ENCODE measurements at regions not wholly inside any gene's neighbourhood (a gene's known extent, or its start where the extent isn't known, plus 50 kb on each side); places are given as distances from the start of the nearest gene placed in this dataset.

DNA sequence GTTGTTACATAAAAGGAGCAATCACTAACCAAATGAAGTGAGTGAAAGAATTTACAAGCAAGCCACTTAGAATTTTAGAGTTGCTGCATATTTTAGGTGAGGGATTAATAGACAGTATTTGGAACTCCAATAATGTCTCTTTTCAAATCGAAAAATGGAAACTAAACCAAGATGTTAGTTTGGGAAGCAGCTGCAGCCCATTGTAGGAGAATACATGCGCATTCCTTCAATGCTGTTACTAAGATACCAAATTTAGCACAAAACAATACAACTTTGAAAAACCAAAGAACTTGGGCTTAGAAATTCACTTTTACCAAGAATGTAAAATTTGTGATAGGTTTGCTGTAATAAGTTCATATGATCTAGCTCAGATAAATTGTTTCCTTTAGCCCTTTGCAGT is 411.8 kb upstream of the CDH6 start:
- Histone ChIP-seq H3K4me1 (no peaks in the 10 kb centered on the region), H3K27me3 (no peaks in the 10 kb centered on the region), H3K36me3 (no peaks in the 10 kb centered on the region), H3K4me3 (no peak overlapping the region), H3K9me3 (no peaks in the 10 kb centered on the region), H3K27ac (no peak overlapping the region)
- WGBS, result 54% methylated on average over 2 of the region's 2 CpGs
- TF ChIP-seq EP300 (IDR thresholded peaks at IDR 0.05) (no peak), POLR2AphosphoS5 (IDR thresholded peaks at IDR 0.05) (no peak), POLR2A (IDR thresholded peaks at IDR 0.05) (no peak)
- TF ChIP-seq, protein P1, sequence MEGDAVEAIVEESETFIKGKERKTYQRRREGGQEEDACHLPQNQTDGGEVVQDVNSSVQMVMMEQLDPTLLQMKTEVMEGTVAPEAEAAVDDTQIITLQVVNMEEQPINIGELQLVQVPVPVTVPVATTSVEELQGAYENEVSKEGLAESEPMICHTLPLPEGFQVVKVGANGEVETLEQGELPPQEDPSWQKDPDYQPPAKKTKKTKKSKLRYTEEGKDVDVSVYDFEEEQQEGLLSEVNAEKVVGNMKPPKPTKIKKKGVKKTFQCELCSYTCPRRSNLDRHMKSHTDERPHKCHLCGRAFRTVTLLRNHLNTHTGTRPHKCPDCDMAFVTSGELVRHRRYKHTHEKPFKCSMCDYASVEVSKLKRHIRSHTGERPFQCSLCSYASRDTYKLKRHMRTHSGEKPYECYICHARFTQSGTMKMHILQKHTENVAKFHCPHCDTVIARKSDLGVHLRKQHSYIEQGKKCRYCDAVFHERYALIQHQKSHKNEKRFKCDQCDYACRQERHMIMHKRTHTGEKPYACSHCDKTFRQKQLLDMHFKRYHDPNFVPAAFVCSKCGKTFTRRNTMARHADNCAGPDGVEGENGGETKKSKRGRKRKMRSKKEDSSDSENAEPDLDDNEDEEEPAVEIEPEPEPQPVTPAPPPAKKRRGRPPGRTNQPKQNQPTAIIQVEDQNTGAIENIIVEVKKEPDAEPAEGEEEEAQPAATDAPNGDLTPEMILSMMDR (IDR thresholded peaks at IDR 0.05), result no peak
- no peak for DNase-seq (ENCODE audit: low spot score in 2 of 2)

DNA sequence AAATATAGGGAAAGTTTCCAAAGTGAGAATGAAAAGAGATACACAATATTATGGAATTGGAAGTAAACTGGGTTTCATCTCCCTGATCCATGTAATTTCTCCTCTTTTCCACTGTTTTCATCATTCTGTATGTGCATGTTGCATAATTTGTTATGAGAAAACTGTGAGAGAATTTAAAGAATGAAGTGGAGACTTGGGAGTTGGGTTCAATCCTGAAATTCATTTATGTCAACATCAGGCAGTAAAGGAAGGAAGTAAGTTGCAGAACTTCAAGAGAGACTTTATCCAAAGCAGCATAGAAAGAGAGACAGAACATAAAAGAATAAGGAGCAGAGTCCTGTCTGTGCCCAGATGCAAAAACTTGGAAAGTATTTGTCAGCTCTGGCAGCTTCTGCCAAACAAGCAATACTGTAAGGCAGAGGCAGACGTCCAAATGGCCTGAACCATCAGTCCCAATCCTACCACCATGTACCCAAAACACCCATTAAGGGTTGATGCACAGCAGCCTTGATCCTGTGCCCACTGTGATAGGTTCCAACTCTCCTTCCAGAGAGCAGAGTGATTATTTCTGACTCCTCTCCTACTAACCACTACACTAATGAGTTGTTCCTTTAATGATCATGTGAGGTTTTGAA is 425.3 kb upstream of the CDH6 start:
- H3K36me3 ChIP-seq, result no peaks in the 10 kb centered on the region
- no peaks in the 10 kb centered on the region for H3K9me3 ChIP-seq
- no peaks in the 10 kb centered on the region for H3K27me3 ChIP-seq
- DNase-seq (ENCODE audit: low spot score in 2 of 2), result no peak
- WGBS, result 33% methylated on average over 1 of the region's 1 CpG
- no peak for TF ChIP-seq POLR2AphosphoS5 (IDR thresholded peaks at IDR 0.05)
- TF ChIP-seq POLR2A (IDR thresholded peaks at IDR 0.05), result no peak
- no peak for TF ChIP-seq EP300 (IDR thresholded peaks at IDR 0.05)
- TF ChIP-seq, protein P1 (IDR thresholded peaks at IDR 0.05), result no peak
- H3K4me1 ChIP-seq, result no peaks in the 10 kb centered on the region
- H3K27ac ChIP-seq, result no peak overlapping the region
- no peak overlapping the region for H3K4me3 ChIP-seq

DNA sequence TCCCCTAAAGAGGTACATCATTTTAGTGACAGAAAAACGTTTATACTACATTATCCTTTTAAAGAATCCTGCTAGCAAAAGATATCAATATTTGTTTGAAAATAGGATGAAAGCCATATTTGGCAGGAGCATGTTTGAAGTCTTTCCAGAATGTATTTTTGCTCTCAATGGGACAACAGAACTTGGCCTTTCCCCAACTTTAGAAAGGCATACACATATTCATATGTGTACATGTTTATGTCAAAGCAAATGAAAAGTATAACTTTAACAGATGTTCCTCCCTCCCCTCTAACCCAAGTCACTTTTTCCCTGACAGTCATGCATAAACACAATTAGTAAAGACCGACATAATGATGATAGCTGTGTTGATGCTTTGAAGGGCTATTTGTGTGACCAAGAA is 427.8 kb upstream of the CDH6 start:
- no peak overlapping the region for H3K4me3 ChIP-seq
- H3K27ac ChIP-seq, result no peak overlapping the region
- H3K27me3 ChIP-seq, result no peaks in the 10 kb centered on the region
- no peaks in the 10 kb centered on the region for H3K4me1 ChIP-seq
- H3K9me3 ChIP-seq, result no peaks in the 10 kb centered on the region
- no peak for TF ChIP-seq POLR2AphosphoS5 (IDR thresholded peaks at IDR 0.05)
- TF ChIP-seq, protein P1 (IDR thresholded peaks at IDR 0.05), result no peak
- no peak for TF ChIP-seq EP300 (IDR thresholded peaks at IDR 0.05)
- TF ChIP-seq POLR2A (IDR thresholded peaks at IDR 0.05), result no peak
- DNase-seq (ENCODE audit: low spot score in 2 of 2), result no peak
- 36% methylated on average over 2 of the region's 2 CpGs for WGBS
- no peaks in the 10 kb centered on the region for H3K36me3 ChIP-seq

DNA sequence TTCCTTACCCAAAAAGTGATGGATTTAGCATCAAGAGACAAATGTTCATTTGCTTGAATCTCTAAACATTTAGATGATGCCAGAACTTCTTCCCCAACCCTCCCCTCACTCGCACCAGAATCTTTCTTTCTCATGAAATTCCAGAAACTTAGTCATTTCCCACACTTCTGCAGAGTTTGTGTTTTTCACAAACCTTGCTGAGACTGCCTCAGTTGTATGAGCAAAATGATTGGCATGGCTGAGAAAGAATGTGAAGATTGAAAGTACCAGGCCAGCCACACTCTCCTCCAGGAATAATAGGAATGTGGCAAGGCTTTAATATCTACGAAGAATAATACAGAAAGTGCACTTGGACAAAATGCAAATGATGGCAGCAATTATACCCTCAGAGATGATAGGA is 428.3 kb upstream of the CDH6 start:
- TF ChIP-seq EP300 (IDR thresholded peaks at IDR 0.05) (no peak), POLR2A (IDR thresholded peaks at IDR 0.05) (no peak), POLR2AphosphoS5 (IDR thresholded peaks at IDR 0.05) (no peak)
- TF ChIP-seq, protein P1 (IDR thresholded peaks at IDR 0.05), result no peak
- Histone ChIP-seq H3K4me3 (no peak overlapping the region), H3K9me3 (no peaks in the 10 kb centered on the region), H3K27ac (no peak overlapping the region), H3K27me3 (no peaks in the 10 kb centered on the region), H3K36me3 (no peaks in the 10 kb centered on the region), H3K4me1 (no peaks in the 10 kb centered on the region)
- 35% methylated on average over 2 of the region's 2 CpGs for WGBS
- DNase-seq (ENCODE audit: low spot score in 2 of 2), result no peak

DNA sequence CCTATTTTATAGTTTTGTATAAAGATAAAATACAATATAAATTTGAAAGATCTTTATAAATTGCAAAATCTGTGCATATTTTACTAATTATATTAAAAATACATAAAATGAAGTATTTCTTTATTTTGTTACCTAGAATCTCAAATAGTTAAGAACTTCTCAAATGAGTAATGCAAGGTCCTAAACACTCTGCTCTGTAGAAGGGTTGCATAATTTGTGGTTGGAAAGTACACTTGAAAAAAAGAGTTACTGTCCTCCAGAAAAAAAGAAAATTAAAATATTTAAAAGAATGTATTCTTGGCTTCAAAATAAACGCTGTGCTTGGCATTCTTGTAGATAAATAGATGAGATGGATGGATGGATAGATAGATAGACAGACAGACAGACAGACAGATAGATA is 428.8 kb upstream of the CDH6 start:
- no peak for DNase-seq (ENCODE audit: low spot score in 2 of 2)
- Histone ChIP-seq H3K4me3 (no peak overlapping the region), H3K4me1 (no peaks in the 10 kb centered on the region), H3K27ac (no peak overlapping the region), H3K36me3 (no peaks in the 10 kb centered on the region), H3K9me3 (no peaks in the 10 kb centered on the region), H3K27me3 (no peaks in the 10 kb centered on the region)
- 35% methylated on average over 1 of the region's 1 CpG for WGBS
- TF ChIP-seq POLR2AphosphoS5 (IDR thresholded peaks at IDR 0.05) (no peak), EP300 (IDR thresholded peaks at IDR 0.05) (no peak), POLR2A (IDR thresholded peaks at IDR 0.05) (no peak)
- TF ChIP-seq, protein P1 (IDR thresholded peaks at IDR 0.05), result no peak
